Naive thymus-derived CD4-positive, alpha-beta T cell (primary cell): ENCODE measurements at regions not wholly inside any gene's neighbourhood (a gene's known extent, or its start where the extent isn't known, plus 50 kb on each side); places are given as distances from the start of the nearest gene placed in this dataset.

Experiments
- ATAC-seq: fragments of 150-1000 bp; cut with Tn5 transposase; 2 replicates; pipeline ENCODE4 v1.10.0; 2021; ENCODE audit warnings: mild to moderate bottlenecking, moderate library complexity
- CTCF ChIA-PET: fragments of 350-600 bp; sonication (Branson Sonifier 250); formaldehyde crosslinking; loops from one replicate; lab custom pipeline; 2021; ENCODE audit warnings: antibody characterized with exemption; lab: Charles Lee
- POLR2A ChIA-PET: fragments of 350-600 bp; sonication (Branson Sonifier 250); formaldehyde crosslinking; loops from one replicate; lab custom pipeline; 2021; ENCODE audit warnings: antibody characterized with exemption, inconsistent platforms; lab: Charles Lee
- DNase-seq, 9 donors: peaks; one replicate each; pipeline versions ENCODE4 v3.0.0 to v3.0.0-alpha.2; 2020 to 2022; ENCODE audit warnings: mixed read lengths in 1 of 9
- H3K27ac ChIP-seq: one replicate; pipeline ENCODE4 v1.7.0; 2013; ENCODE audit warnings: mild to moderate bottlenecking, low read depth, low read length, moderate library complexity
- H3K27me3 ChIP-seq, 2 donors: one replicate each; pipeline ENCODE4 v1.7.0; 2013; ENCODE audit warnings: low read length in 2 of 2, mild to moderate bottlenecking in 2 of 2, moderate library complexity in 2 of 2; ENCODE audit not compliant: control insufficient read depth in 2 of 2, insufficient read depth in 2 of 2
- H3K36me3 ChIP-seq, 3 experiments: 1 replicate in 2 of 3; 2 replicates in 1 of 3; pipeline ENCODE4 v1.7.0; 2013; ENCODE audit warnings: low read length in 3 of 3, mild to moderate bottlenecking in 3 of 3, moderate library complexity in 1 of 3; ENCODE audit not compliant: insufficient read depth in 3 of 3, control insufficient read depth in 2 of 3
- H3K4me1 ChIP-seq, 2 donors: one replicate each; pipeline ENCODE4 v1.7.0; 2013; ENCODE audit warnings: low read length in 2 of 2, mild to moderate bottlenecking in 2 of 2, moderate library complexity in 1 of 2; ENCODE audit not compliant: control insufficient read depth in 2 of 2, insufficient read depth in 2 of 2
- H3K4me3 ChIP-seq: 2 replicates; pipeline ENCODE4 v1.7.0; 2013; ENCODE audit warnings: mild to moderate bottlenecking, low read length
- H3K9me3 ChIP-seq, 3 experiments: 1 replicate in 2 of 3; 2 replicates in 1 of 3; pipeline ENCODE4 v1.7.0; 2013; ENCODE audit warnings: low read length in 3 of 3; ENCODE audit not compliant: control insufficient read depth in 2 of 3
- H3K27ac Mint-ChIP-seq, 9 donors: one replicate each; pipeline ENCODE4 v1.8.0; 2020 to 2022; ENCODE audit warnings: mixed read lengths in 9 of 9, mild to moderate bottlenecking in 8 of 9, moderate library complexity in 5 of 9, inconsistent platforms in 2 of 9
- H3K27me3 Mint-ChIP-seq, 5 donors: one replicate each; pipeline ENCODE4 v1.8.0; 2021 to 2022; ENCODE audit warnings: mixed read lengths in 5 of 5, mild to moderate bottlenecking in 1 of 5
- H3K36me3 Mint-ChIP-seq, 5 donors: one replicate each; pipeline ENCODE4 v1.8.0; 2020 to 2022; ENCODE audit warnings: mixed read lengths in 5 of 5, mild to moderate bottlenecking in 3 of 5, inconsistent platforms in 1 of 5
- H3K4me1 Mint-ChIP-seq, 7 donors: one replicate each; pipeline ENCODE4 v1.8.0; 2020 to 2022; ENCODE audit warnings: mixed read lengths in 7 of 7, mild to moderate bottlenecking in 3 of 7, inconsistent platforms in 1 of 7
- H3K4me3 Mint-ChIP-seq, 10 donors: one replicate each; pipeline ENCODE4 v1.8.0; 2020 to 2022; ENCODE audit warnings: mild to moderate bottlenecking in 10 of 10, mixed read lengths in 10 of 10, moderate library complexity in 6 of 10, inconsistent platforms in 2 of 10
- H3K9me3 Mint-ChIP-seq, 11 donors: one replicate each; pipeline ENCODE4 v1.8.0; 2020 to 2022; ENCODE audit warnings: mixed read lengths in 11 of 11, mild to moderate bottlenecking in 4 of 11, inconsistent platforms in 1 of 11, moderate library complexity in 1 of 11
- intact Hi-C, 2 donors: fragments of 100-400 bp; cut with micrococcal nuclease; formaldehyde crosslinking; loops; one replicate each; pipeline ENCODE4 v1.15.1; 2023

- CTCF ChIA-PET = no interaction called here
- H3K4me3 Mint-ChIP-seq = no peak overlapping the region
- intact Hi-C loops = no loop called here
- peaks cover 2 to 23% (median 6%) of the 10 kb centered on the region in 5 donors for H3K27me3 Mint-ChIP-seq
- Histone ChIP-seq H3K4me1 (no peaks in the 10 kb centered on the region), H3K27ac (no peak overlapping the region), H3K27me3 (no peaks in the 10 kb centered on the region), H3K4me3 (no peak overlapping the region), H3K36me3 (no peaks in the 10 kb centered on the region), H3K9me3 (no peaks in the 10 kb centered on the region)
- H3K9me3 Mint-ChIP-seq = peaks cover 0 to 8% (median 0%) of the 10 kb centered on the region in 11 donors
- POLR2A ChIA-PET = no interaction called here
- no peak for DNase-seq
- H3K4me1 Mint-ChIP-seq = no peaks in the 10 kb centered on the region
- ATAC-seq = no peak
- H3K36me3 Mint-ChIP-seq = no peaks in the 10 kb centered on the region
- H3K27ac Mint-ChIP-seq = no peak overlapping the region
Observed at GRCh38 chr5:143547342-143547741, 143.9 kb upstream of the NR3C1 start.

- no peaks in the 10 kb centered on the region for H3K36me3 ChIP-seq
- DNase-seq (no peak), ATAC-seq (no peak)
- Mint-ChIP-seq H3K36me3 (no peaks in the 10 kb centered on the region), H3K27me3 (peaks cover 0 to 19% (median 6%) of the 10 kb centered on the region in 5 donors), H3K27ac (no peak overlapping the region), H3K9me3 (peaks cover 0 to 7% (median 0%) of the 10 kb centered on the region in 11 donors), H3K4me3 (no peak overlapping the region), H3K4me1 (no peaks in the 10 kb centered on the region)
- no peak overlapping the region for H3K4me3 ChIP-seq
- POLR2A ChIA-PET = no interaction called here
- no peaks in the 10 kb centered on the region for H3K9me3 ChIP-seq
- no peaks in the 10 kb centered on the region for H3K27me3 ChIP-seq
- CTCF ChIA-PET = no interaction called here
- no peak overlapping the region for H3K27ac ChIP-seq
- no peaks in the 10 kb centered on the region for H3K4me1 ChIP-seq
- intact Hi-C loops = no loop called here
Observed at GRCh38 chr5:143546394-143546793, 142.9 kb upstream of the NR3C1 start.

- Histone ChIP-seq H3K4me3 (no peak overlapping the region), H3K4me1 (no peaks in the 10 kb centered on the region), H3K27ac (no peak overlapping the region), H3K36me3 (no peaks in the 10 kb centered on the region), H3K27me3 (no peaks in the 10 kb centered on the region), H3K9me3 (no peaks in the 10 kb centered on the region)
- ChIA-PET POLR2A (no interaction called here), CTCF (no interaction called here)
- H3K36me3 Mint-ChIP-seq = no peaks in the 10 kb centered on the region
- no peak for DNase-seq
- peaks cover 0 to 5% (median 0%) of the 10 kb centered on the region in 5 donors for H3K27me3 Mint-ChIP-seq
- H3K4me1 Mint-ChIP-seq = no peaks in the 10 kb centered on the region
- H3K4me3 Mint-ChIP-seq = no peak overlapping the region
- H3K27ac Mint-ChIP-seq = no peak overlapping the region
- ATAC-seq = no peak
- intact Hi-C loops = no loop called here
- H3K9me3 Mint-ChIP-seq = peaks cover 0 to 9% (median 2%) of the 10 kb centered on the region in 11 donors
Observed at GRCh38 chr5:143544606-143545005, 141.1 kb upstream of the NR3C1 start.

- H3K4me1 Mint-ChIP-seq = no peaks in the 10 kb centered on the region
- H3K9me3 ChIP-seq = no peaks in the 10 kb centered on the region
Observed at GRCh38 chr5:143543358-143544255, 140.1 kb upstream of the NR3C1 start.

GRCh38 chr5:143542798-143543144 is 139.3 kb upstream of the NR3C1 start:
- Mint-ChIP-seq H3K27ac (no peak overlapping the region), H3K36me3 (no peaks in the 10 kb centered on the region), H3K27me3 (peaks cover 0 to 3% (median 0%) of the 10 kb centered on the region in 5 donors), H3K4me1 (no peaks in the 10 kb centered on the region), H3K4me3 (no peak overlapping the region), H3K9me3 (peaks cover 0 to 10% (median 4%) of the 10 kb centered on the region in 11 donors)
- Histone ChIP-seq H3K27ac (no peak overlapping the region), H3K4me3 (no peak overlapping the region), H3K27me3 (no peaks in the 10 kb centered on the region), H3K4me1 (no peaks in the 10 kb centered on the region), H3K36me3 (no peaks in the 10 kb centered on the region), H3K9me3 (no peaks in the 10 kb centered on the region)
- POLR2A ChIA-PET = no interaction called here
- intact Hi-C loops = no loop called here
- DNase-seq (no peak), ATAC-seq (no peak)
- CTCF ChIA-PET = no interaction called here

More at GRCh38 chr5:143543358-143544255, 140.1 kb upstream of the NR3C1 start:
- intact Hi-C loops = no loop called here
- peaks cover 0 to 3% (median 0%) of the 10 kb centered on the region in 5 donors for H3K27me3 Mint-ChIP-seq
- H3K4me3 Mint-ChIP-seq = no peak overlapping the region
- no peaks in the 10 kb centered on the region for H3K36me3 ChIP-seq
- no peak overlapping the region for H3K27ac Mint-ChIP-seq
- no peak overlapping the region for H3K4me3 ChIP-seq
- H3K4me1 ChIP-seq = no peaks in the 10 kb centered on the region
- POLR2A ChIA-PET = no interaction called here
- peaks cover 0 to 10% (median 4%) of the 10 kb centered on the region in 11 donors for H3K9me3 Mint-ChIP-seq
- CTCF ChIA-PET = no interaction called here
- no peak for ATAC-seq
- no peaks in the 10 kb centered on the region for H3K27me3 ChIP-seq
- no peaks in the 10 kb centered on the region for H3K36me3 Mint-ChIP-seq
- no peak overlapping the region for H3K27ac ChIP-seq
- no peak for DNase-seq

GRCh38 chr5:143541943-143542797 is 138.7 kb upstream of the NR3C1 start:
- no peaks in the 10 kb centered on the region for H3K4me1 Mint-ChIP-seq
- intact Hi-C loops = no loop called here
- no peak for ATAC-seq

More at GRCh38 chr5:143541943-143542797, 138.7 kb upstream of the NR3C1 start:
- Histone ChIP-seq H3K4me3 (no peak overlapping the region), H3K9me3 (no peaks in the 10 kb centered on the region), H3K27me3 (no peaks in the 10 kb centered on the region), H3K36me3 (no peaks in the 10 kb centered on the region), H3K27ac (no peak overlapping the region), H3K4me1 (no peaks in the 10 kb centered on the region)
- Mint-ChIP-seq H3K4me3 (no peak overlapping the region), H3K36me3 (no peaks in the 10 kb centered on the region), H3K9me3 (peaks cover 0 to 10% (median 4%) of the 10 kb centered on the region in 11 donors), H3K27ac (no peak overlapping the region), H3K27me3 (peaks cover 0 to 3% (median 0%) of the 10 kb centered on the region in 5 donors)
- peak in 1 of 9 donors; percentile 2 for DNase-seq
- ChIA-PET POLR2A (no interaction called here), CTCF (no interaction called here)
